Astrocyte (in vitro differentiated cells and primary cell): ENCODE measurements at regions not wholly inside any gene's neighbourhood (a gene's known extent, or its start where the extent isn't known, plus 50 kb on each side); places are given as distances from the start of the nearest gene placed in this dataset.

Experiments used
- EZH2 ChIP-seq: IDR thresholded peaks from 2 replicates; pipeline ENCODE4 v1.6.1; 2012; ENCODE audit warnings: mild to moderate bottlenecking, low read length, inconsistent platforms; ENCODE audit not compliant: insufficient read depth
- TF ChIP-seq, protein P1 (sequence below): IDR thresholded peaks from 2 replicates; pipeline ENCODE4 v1.5.1; 2011; ENCODE audit warnings: low read depth, mild to moderate bottlenecking, inconsistent platforms, low read length, moderate library complexity; ENCODE audit not compliant: insufficient read depth

- TF ChIP-seq, protein P1, sequence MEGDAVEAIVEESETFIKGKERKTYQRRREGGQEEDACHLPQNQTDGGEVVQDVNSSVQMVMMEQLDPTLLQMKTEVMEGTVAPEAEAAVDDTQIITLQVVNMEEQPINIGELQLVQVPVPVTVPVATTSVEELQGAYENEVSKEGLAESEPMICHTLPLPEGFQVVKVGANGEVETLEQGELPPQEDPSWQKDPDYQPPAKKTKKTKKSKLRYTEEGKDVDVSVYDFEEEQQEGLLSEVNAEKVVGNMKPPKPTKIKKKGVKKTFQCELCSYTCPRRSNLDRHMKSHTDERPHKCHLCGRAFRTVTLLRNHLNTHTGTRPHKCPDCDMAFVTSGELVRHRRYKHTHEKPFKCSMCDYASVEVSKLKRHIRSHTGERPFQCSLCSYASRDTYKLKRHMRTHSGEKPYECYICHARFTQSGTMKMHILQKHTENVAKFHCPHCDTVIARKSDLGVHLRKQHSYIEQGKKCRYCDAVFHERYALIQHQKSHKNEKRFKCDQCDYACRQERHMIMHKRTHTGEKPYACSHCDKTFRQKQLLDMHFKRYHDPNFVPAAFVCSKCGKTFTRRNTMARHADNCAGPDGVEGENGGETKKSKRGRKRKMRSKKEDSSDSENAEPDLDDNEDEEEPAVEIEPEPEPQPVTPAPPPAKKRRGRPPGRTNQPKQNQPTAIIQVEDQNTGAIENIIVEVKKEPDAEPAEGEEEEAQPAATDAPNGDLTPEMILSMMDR, result no peak
- TF ChIP-seq EZH2, result no peak
Measured at GRCh38 chr9:27671636-27672035, 98.4 kb upstream of the C9orf72 start.
